NB4 (cell line): ENCODE measurements at regions not wholly inside any gene's neighbourhood (a gene's known extent, or its start where the extent isn't known, plus 50 kb on each side); places are given as distances from the start of the nearest gene placed in this dataset.

Experiments
- CTCF ChIP-seq: IDR thresholded peaks from one replicate; pipeline ENCODE4 v1.5.1; 2012; ENCODE audit warnings: low read depth, low read length
- POLR2A ChIP-seq: IDR thresholded peaks from 2 replicates; pipeline ENCODE4 v1.6.1; 2011; ENCODE audit warnings: mild to moderate bottlenecking; ENCODE audit not compliant: insufficient read length; ENCODE audit errors: extremely low read depth

GRCh38 chr1:222331765-222332164, 216.1 kb downstream of the HHIPL2 start:
- TF ChIP-seq POLR2A = no peak
- no peak for TF ChIP-seq CTCF
